Right atrium auricular region (tissue), 2 donors: ENCODE measurements at regions not wholly inside any gene's neighbourhood (a gene's known extent, or its start where the extent isn't known, plus 50 kb on each side); places are given as distances from the start of the nearest gene placed in this dataset.

Experiments
- DNase-seq: peaks from one replicate; pipeline ENCODE4 v3.0.0-alpha.2; 2019; ENCODE audit warnings: low spot score
- H3K27ac ChIP-seq, 2 donors: fragments of 200-600 bp; sonication (generic); 1 replicate in 1 of 2; 2 replicates in 1 of 2; pipeline ENCODE4 v1.5.1; 2016 to 2019
- H3K27me3 ChIP-seq, 2 donors: fragments of 200-600 bp; sonication (generic); one replicate each; pipeline versions ENCODE4 v1.5.1 to v1.6.0; 2017 to 2019
- H3K36me3 ChIP-seq: fragments of 200-600 bp; sonication (generic); one replicate; pipeline ENCODE4 v1.5.1; 2016
- H3K4me1 ChIP-seq, 2 donors: fragments of 200-600 bp; sonication (generic); one replicate each; pipeline versions ENCODE4 v1.5.1 to v1.6.0; 2017 to 2019
- H3K4me3 ChIP-seq, 2 donors: fragments of 200-600 bp; sonication (generic); 1 replicate in 1 of 2; 2 replicates in 1 of 2; pipeline ENCODE4 v1.5.1; 2017 to 2019; ENCODE audit warnings: mild to moderate bottlenecking in 1 of 2, moderate library complexity in 1 of 2
- H3K9me3 ChIP-seq, 2 donors: fragments of 200-600 bp; sonication (generic); one replicate each; pipeline ENCODE4 v1.5.1; 2019
- TF ChIP-seq, protein P1 (sequence below), 2 donors: fragments of 200-600 bp; sonication (generic); IDR thresholded peaks; one replicate each; pipeline ENCODE4 v1.5.1; 2019; ENCODE audit warnings: antibody characterized with exemption in 2 of 2

DNA sequence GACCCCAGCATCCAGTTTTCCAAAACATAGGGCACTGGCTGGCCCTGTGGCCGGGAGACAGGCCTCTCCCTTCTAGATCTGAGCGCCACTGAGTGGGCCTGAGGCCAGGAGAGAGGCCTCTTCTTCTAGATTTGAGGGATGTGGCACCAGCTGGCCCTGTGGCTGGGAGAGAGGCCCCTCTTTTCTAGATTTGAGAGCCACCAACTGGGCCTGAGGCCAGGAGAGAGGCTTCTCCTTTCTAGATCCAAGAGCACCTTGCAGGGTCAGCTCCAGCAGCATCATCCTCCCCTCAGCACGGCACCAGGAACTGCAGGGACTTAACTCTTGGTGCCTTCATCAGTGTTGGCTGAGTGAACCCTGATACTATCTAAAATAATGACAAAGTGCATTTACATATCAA is 114.3 kb upstream of the ALKAL2 start:
- Histone ChIP-seq H3K27ac (no peak overlapping the region), H3K4me3 (no peak overlapping the region), H3K4me1 (no peaks in the 10 kb centered on the region), H3K27me3 (no peaks in the 10 kb centered on the region), H3K9me3 (no peaks in the 10 kb centered on the region), H3K36me3 (no peaks in the 10 kb centered on the region)
- DNase-seq: no peak
- TF ChIP-seq, protein P1, sequence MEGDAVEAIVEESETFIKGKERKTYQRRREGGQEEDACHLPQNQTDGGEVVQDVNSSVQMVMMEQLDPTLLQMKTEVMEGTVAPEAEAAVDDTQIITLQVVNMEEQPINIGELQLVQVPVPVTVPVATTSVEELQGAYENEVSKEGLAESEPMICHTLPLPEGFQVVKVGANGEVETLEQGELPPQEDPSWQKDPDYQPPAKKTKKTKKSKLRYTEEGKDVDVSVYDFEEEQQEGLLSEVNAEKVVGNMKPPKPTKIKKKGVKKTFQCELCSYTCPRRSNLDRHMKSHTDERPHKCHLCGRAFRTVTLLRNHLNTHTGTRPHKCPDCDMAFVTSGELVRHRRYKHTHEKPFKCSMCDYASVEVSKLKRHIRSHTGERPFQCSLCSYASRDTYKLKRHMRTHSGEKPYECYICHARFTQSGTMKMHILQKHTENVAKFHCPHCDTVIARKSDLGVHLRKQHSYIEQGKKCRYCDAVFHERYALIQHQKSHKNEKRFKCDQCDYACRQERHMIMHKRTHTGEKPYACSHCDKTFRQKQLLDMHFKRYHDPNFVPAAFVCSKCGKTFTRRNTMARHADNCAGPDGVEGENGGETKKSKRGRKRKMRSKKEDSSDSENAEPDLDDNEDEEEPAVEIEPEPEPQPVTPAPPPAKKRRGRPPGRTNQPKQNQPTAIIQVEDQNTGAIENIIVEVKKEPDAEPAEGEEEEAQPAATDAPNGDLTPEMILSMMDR (IDR thresholded peaks at IDR 0.05): no peak

DNA sequence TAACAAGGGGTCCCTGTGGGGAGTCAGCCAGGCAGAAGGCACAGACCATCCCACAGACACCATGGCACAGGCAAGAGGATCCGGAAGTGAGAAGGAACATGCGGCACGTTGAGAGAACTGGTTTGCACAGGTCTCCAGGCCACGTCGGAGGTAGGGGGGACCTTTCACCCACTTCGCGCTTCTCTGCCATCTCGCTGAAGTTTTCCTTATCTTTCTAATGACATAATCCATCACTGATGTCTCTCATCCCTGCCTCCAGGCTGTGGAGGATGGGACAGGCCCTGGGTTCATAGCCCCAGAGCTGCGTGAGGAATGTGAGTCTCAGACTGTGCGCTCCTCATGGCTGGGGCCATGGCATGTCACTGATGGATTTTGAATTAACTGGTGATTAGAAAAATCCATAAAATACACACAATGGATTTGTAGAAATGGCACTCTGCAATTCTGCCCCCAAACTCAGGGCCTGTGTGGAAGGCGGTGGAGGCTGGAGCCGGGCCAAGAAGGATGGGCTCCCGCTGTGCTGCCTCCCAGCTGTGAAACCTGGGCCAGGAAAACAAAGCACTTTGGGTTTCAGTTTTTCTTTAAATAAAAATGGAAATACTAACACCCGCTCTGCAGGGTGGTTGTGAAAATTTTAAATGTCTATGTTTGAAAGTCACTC is 113.3 kb upstream of the ALKAL2 start:
- no peaks in the 10 kb centered on the region for H3K36me3 ChIP-seq
- H3K27me3 ChIP-seq: no peaks in the 10 kb centered on the region
- TF ChIP-seq, protein P1 (IDR thresholded peaks at IDR 0.05): no peak
- H3K9me3 ChIP-seq: no peaks in the 10 kb centered on the region
- no peaks in the 10 kb centered on the region for H3K4me1 ChIP-seq
- no peak overlapping the region for H3K4me3 ChIP-seq
- no peak overlapping the region for H3K27ac ChIP-seq
- DNase-seq: no peak

DNA sequence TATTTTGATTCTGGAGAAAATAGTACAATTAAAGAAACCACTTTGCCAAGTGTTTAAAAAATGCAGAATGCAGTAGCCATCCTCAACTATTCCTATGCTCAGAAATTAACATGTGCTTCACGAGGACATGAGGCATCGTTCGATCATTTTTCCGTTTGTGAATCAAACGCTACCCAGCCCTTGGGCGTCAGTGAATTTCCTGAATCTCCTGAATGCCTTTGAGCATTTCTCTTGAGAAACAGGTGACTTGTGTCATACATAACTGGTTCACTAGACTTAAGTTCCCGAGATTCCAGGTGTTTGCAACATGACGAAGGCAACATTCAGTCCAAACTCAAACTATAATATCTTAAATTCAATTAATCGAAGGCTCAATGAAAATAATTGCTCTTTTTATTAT is 110.0 kb upstream of the ALKAL2 start:
- TF ChIP-seq, protein P1 (IDR thresholded peaks at IDR 0.05): no peak
- H3K9me3 ChIP-seq: no peaks in the 10 kb centered on the region
- H3K4me3 ChIP-seq: no peak overlapping the region
- H3K36me3 ChIP-seq: no peaks in the 10 kb centered on the region
- no peaks in the 10 kb centered on the region for H3K4me1 ChIP-seq
- no peak for DNase-seq
- H3K27me3 ChIP-seq: no peaks in the 10 kb centered on the region
- no peak overlapping the region for H3K27ac ChIP-seq

DNA sequence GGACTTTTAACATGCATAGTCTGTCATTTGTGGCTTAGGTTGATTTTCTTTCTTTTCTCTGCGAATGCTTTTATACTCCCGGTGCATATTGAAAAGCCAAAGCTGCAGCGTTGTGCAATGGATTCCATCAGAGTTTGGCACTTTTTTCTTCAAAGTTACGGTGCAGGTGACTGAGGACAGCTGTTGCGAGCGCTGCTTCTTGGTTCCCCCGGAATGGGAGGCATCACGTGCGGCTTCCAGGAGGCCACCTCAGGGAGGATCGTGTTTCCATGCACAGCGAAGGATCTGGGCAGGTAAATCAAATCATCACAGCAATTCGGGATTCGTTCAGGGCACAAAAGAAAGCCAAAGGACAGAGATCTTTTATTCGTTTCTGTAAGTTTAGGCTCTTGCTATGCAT is 109.6 kb upstream of the ALKAL2 start:
- no peaks in the 10 kb centered on the region for H3K27me3 ChIP-seq
- no peaks in the 10 kb centered on the region for H3K9me3 ChIP-seq
- no peak overlapping the region for H3K27ac ChIP-seq
- no peaks in the 10 kb centered on the region for H3K4me1 ChIP-seq
- H3K36me3 ChIP-seq: no peaks in the 10 kb centered on the region
- no peak overlapping the region for H3K4me3 ChIP-seq
- TF ChIP-seq, protein P1 (IDR thresholded peaks at IDR 0.05): no peak
- no peak for DNase-seq

DNA sequence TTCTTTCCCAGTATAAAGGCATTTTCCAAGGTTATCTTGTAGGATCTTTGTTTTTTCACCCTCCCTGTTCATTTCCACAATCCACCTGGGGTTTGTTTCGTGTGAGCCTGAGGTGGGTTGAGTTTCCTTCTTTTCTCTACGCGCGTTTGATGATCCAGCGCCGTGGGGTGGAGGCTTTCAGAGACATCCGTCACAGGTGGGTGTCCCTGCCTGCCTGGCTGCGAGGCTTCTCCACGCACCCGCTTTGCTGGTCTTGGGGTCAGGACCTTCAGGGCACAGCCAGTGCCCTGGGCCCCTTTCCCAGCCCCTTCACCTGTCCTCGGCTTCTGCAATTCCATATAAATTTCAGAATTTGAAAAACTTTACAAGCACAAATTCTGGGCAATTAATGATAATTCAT is 109.0 kb upstream of the ALKAL2 start:
- H3K4me1 ChIP-seq: no peaks in the 10 kb centered on the region
- no peak overlapping the region for H3K27ac ChIP-seq
- no peaks in the 10 kb centered on the region for H3K36me3 ChIP-seq
- no peak overlapping the region for H3K4me3 ChIP-seq
- no peak for DNase-seq
- TF ChIP-seq, protein P1 (IDR thresholded peaks at IDR 0.05): no peak
- no peaks in the 10 kb centered on the region for H3K27me3 ChIP-seq
- no peaks in the 10 kb centered on the region for H3K9me3 ChIP-seq

DNA sequence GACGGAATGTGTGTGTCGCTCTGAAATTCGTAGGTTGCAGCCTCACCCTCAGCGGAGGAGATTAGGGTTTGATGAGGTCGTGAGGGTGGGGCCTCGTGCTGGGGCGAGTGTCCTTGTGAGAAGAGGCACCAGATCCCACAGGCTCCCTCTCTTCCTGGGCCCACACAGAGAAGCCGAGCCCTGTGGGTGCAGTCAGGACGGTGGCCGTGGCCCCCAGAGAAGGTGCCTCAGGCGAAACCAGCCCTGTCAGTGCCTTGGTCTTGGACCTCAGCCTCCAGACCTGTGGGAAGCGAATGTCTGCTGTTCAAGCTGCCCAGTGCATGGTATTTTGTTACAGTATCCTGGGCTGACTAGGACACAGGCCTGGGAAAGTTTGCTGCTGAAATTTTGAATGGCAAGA is 108.0 kb upstream of the ALKAL2 start:
- Histone ChIP-seq H3K36me3 (no peaks in the 10 kb centered on the region), H3K9me3 (no peaks in the 10 kb centered on the region), H3K27me3 (no peaks in the 10 kb centered on the region), H3K27ac (no peak overlapping the region), H3K4me3 (no peak overlapping the region), H3K4me1 (no peaks in the 10 kb centered on the region)
- TF ChIP-seq, protein P1 (IDR thresholded peaks at IDR 0.05): no peak
- DNase-seq: no peak
